ENCODE measurements at regions not wholly inside any gene's neighbourhood (a gene's known extent, or its start where the extent isn't known, plus 50 kb on each side); places are given as distances from the start of the nearest gene placed in this dataset.
"Not testable (repeated sequence)": the region's sequence is repeated elsewhere in the genome, so short reads cannot be mapped to it uniquely, and the experiment has no call there.

- no peak for TF ChIP-seq CTCF (IDR thresholded peaks at IDR 0.05; ENCODE audit: insufficient read depth in 1 of 2, low read depth in 1 of 2, low read length in 1 of 2, severe bottlenecking in 1 of 2, unreplicated experiment in 1 of 2)
- Histone ChIP-seq H3K9me3 (no peaks in the 10 kb centered on the region), H3K36me3 (ENCODE audit: control insufficient read depth, insufficient read depth, low read length) (no peaks in the 10 kb centered on the region), H3K4me1 (no peaks in the 10 kb centered on the region), H3K4me3 (ENCODE audit: low read depth, low read length) (no peak overlapping the region), H3K27me3 (replicated peaks; ENCODE audit: control insufficient read depth, insufficient read depth, low read length) (no peaks in the 10 kb centered on the region)
- Mint-ChIP-seq H3K4me3 (ENCODE audit: unreplicated experiment) (no peak overlapping the region), H3K27me3 (ENCODE audit: insufficient read depth, unreplicated experiment) (no peaks in the 10 kb centered on the region), H3K36me3 (ENCODE audit: insufficient read depth, unreplicated experiment) (no peaks in the 10 kb centered on the region), H3K27ac (ENCODE audit: unreplicated experiment) (no peak overlapping the region), H3K9me3 (ENCODE audit: unreplicated experiment) (no peaks in the 10 kb centered on the region), H3K4me1 (ENCODE audit: low read depth, unreplicated experiment) (no peaks in the 10 kb centered on the region)
- ChIA-PET CTCF (no interaction called here), POLR2A (no interaction called here)
- DNase-seq, result no peak
- intact Hi-C loops (cut with micrococcal nuclease; ENCODE audit: unreplicated experiment), result no loop called here
- BruUV-seq (replicated peaks), result no TSS peak
These were observed 358.4 kb upstream of the MAGEB16 start for GRCh38 chrX:35439692-35440091.

GRCh38 chrX:35442421-35442820 is 355.7 kb upstream of the MAGEB16 start:
- no peaks in the 10 kb centered on the region for H3K4me1 ChIP-seq
- H3K27ac Mint-ChIP-seq (ENCODE audit: unreplicated experiment), result no peak overlapping the region
- H3K4me1 Mint-ChIP-seq (ENCODE audit: low read depth, unreplicated experiment), result no peaks in the 10 kb centered on the region
- TF ChIP-seq CTCF (IDR thresholded peaks at IDR 0.05; ENCODE audit: insufficient read depth in 1 of 2, low read depth in 1 of 2, low read length in 1 of 2, severe bottlenecking in 1 of 2, unreplicated experiment in 1 of 2), result no peak
- no peaks in the 10 kb centered on the region for H3K27me3 Mint-ChIP-seq (ENCODE audit: insufficient read depth, unreplicated experiment)
- no peak overlapping the region for H3K4me3 Mint-ChIP-seq (ENCODE audit: unreplicated experiment)
- ChIA-PET POLR2A (no interaction called here), CTCF (no interaction called here)
- DNase-seq, result no peak
- no peaks in the 10 kb centered on the region for H3K27me3 ChIP-seq (replicated peaks; ENCODE audit: control insufficient read depth, insufficient read depth, low read length)
- no TSS peak for BruUV-seq (replicated peaks)
- H3K36me3 Mint-ChIP-seq (ENCODE audit: insufficient read depth, unreplicated experiment), result no peaks in the 10 kb centered on the region
- no peak overlapping the region for H3K4me3 ChIP-seq (ENCODE audit: low read depth, low read length)
- H3K9me3 Mint-ChIP-seq (ENCODE audit: unreplicated experiment), result no peaks in the 10 kb centered on the region
- intact Hi-C loops (cut with micrococcal nuclease; ENCODE audit: unreplicated experiment), result no loop called here
- no peaks in the 10 kb centered on the region for H3K36me3 ChIP-seq (ENCODE audit: control insufficient read depth, insufficient read depth, low read length)
- H3K9me3 ChIP-seq, result no peaks in the 10 kb centered on the region

GRCh38 chrX:35443091-35443582 is 355.0 kb upstream of the MAGEB16 start:
- H3K4me3 Mint-ChIP-seq (ENCODE audit: unreplicated experiment); H3K36me3 Mint-ChIP-seq (ENCODE audit: insufficient read depth, unreplicated experiment); CTCF ChIA-PET; H3K4me1 Mint-ChIP-seq (ENCODE audit: low read depth, unreplicated experiment); H3K4me1 ChIP-seq; H3K9me3 ChIP-seq; BruUV-seq (replicated peaks); H3K36me3 ChIP-seq (ENCODE audit: control insufficient read depth, insufficient read depth, low read length); H3K4me3 ChIP-seq (ENCODE audit: low read depth, low read length); H3K9me3 Mint-ChIP-seq (ENCODE audit: unreplicated experiment); DNase-seq; intact Hi-C loops (cut with micrococcal nuclease; ENCODE audit: unreplicated experiment); H3K27me3 ChIP-seq (replicated peaks; ENCODE audit: control insufficient read depth, insufficient read depth, low read length); H3K27ac Mint-ChIP-seq (ENCODE audit: unreplicated experiment); POLR2A ChIA-PET; H3K27me3 Mint-ChIP-seq (ENCODE audit: insufficient read depth, unreplicated experiment): not testable (repeated sequence)
